GM21723 (cell line): ENCODE measurements at regions not wholly inside any gene's neighbourhood (a gene's known extent, or its start where the extent isn't known, plus 50 kb on each side); places are given as distances from the start of the nearest gene placed in this dataset.
"Not testable (repeated sequence)": the region's sequence is repeated elsewhere in the genome, so short reads cannot be mapped to it uniquely, and the experiment has no call there.

Experiments
- ATAC-seq: cut with Tn5 transposase; IDR thresholded peaks from one replicate; pipeline ENCODE4 v1.9.1; 2021; ENCODE audit warnings: mild to moderate bottlenecking, moderate library complexity; ENCODE audit not compliant: unreplicated experiment

DNA sequence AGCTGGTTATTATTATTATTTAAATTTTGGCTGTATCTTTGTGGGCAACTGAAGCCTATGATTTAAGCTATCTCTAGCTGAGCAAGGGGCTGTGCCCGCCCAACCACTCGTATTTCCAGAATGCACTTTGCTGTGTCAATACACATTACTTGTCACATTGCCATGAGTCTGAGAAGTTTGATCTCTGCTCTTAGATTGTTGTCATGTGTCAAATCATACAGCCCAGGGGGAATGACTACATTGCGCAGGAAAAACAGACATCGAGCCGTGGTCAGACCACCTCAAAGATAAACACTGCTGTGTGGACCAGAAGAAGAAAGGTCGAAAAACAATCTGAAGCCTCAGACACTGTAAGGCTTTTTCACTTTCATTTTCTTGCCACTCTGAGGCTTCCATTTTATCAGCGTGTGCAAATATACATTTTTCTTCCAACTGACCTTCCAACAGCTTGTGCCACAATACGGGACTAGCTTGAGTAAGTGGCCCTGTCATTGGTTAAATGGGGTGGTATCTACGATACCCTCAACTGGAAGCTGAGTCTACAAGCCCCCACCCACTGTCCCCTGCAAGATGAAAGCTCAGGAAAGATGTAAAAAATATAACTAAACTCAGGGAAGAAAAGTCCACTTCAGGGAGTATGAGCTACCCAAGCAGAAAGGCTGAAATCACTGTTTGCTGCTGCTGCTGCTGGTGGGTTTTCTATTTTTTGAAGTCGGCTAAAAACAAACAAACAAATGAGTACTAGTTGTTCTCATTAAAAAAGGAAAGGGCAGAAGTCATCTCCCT lies 603.0 kb downstream of the BNC2 start:
- no peak for ATAC-seq

DNA sequence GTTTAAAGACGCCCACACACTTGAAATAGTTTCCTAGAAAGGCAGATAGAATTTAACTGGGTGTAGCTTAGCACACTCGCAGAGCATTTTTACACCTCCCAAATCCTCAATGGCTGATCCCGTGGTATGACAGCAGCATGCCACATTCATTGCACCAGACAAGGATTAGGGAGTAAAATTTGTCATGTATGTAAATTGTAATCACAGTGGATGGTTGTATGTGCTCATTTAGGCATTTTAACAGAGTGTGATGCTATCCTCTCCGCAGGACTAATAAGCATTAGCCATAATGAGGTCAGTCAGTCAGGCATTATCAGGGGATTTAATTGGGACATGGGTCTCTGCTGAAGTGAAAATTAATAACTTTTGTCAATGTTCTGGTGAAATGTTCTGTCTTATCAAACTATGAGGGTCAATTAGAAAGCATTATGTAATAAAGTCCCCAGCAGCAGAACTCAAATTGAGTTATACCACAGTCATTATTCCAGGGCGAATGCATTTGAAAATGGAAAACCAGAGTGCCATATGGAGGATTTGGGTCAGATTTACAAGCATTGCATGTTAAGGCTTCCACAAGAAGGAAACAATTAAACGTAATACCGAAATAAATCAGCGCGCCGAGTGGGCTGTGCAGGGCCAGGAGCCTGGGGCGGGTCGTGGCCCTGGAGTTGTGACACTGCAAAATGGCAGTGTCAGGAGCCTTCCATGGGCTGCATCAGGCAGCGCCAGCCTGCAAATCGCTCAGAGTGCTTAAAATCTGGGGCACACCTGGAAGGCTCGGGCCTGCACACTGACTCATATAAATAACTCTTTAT lies 602.2 kb downstream of the BNC2 start:
- no peak for ATAC-seq

DNA sequence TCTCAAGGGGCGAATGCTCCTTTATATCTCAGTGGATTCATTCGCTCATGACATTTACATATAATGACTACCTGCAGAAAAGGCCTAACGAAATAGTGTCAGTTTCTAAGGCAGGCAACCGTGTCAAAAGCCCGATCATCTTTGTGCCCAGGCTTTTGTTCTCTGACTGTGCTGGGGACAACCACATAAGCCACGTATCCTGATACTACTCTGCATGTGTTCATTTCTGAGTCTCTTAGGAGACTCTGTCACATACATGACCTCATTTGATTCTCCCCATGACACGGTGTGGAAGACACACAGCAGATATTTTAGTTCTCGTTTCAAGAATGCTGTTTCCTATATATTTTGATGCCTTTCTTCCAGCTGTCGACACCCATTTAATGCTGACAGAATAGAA lies 598.5 kb downstream of the BNC2 start:
- ATAC-seq, result no peak

DNA sequence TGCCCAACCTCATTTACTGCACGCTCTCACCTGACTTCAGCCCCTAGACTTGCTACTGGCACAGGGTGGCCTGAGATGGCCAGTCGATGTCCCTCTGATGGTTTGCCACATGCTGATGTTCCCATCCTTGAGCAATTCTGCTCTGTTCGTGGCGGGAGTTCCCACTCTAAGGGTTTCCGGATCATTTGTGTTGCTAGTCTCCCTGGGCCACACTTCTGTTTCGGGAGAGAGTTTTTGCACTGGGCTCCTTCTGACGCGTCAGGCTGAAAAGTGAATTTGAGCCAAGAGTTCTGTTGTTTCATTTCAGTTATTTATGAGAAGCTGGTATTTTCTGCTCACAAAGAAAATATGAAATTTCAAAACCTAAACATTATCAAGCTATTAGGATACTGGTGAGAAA lies 597.7 kb downstream of the BNC2 start:
- no peak for ATAC-seq

DNA sequence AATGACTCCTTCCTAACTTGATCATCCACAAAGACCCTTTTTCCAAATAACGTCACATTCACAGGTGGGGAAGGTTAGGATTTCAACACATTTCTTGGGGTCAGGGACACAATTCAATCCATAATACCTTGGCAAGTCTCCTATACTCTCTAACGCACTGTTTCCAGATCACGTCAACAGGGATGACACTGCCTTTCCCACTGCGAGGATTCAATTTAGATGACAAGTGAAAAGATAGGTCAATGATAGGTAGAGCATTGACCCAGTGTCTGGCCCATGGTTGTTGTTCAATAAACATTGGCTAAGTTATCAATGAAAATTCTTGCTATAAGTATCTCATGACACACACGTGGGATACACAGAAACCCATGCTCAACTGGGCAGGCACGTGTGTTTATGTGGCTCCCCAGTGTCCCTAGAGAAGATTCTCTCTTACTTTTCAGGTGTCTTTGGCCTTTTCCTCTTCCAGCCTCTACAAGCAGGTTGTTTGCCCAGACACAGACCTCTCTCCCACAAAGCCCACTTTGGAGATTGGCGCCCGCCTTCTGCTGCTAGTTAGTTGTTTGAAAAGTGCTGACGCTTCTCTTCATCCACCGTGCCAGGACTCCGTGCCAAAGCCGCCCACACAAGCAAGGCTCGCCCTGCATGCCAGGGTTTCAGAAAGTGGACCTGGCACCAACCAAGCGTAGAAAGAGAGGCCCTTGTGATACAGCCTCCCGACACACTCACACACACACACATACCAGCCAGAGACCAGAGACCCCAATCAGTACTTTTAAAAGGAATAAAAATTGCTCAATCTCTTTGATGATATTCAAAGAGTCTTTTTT lies 594.5 kb downstream of the BNC2 start:
- no peak for ATAC-seq

DNA sequence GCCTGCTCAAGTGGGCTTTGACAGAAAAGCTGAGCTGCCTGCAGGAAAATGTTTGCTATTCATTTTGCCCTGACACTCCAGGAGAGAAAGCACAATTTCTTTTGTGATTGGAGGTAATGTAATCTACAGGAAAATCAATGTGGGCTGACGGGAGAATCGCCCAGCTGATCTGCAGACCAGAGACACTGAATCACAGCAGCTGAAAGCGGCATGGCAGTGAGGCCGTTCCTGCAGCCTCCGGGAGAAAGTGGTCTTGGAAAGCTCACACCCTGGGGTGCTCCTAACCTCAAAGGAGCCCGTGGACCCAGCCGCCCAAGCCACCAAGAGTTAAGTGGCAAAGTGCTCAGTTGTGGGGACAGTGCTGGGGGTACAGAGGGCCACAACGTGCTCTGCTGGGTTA lies 593.6 kb downstream of the BNC2 start:
- ATAC-seq, result no peak

DNA sequence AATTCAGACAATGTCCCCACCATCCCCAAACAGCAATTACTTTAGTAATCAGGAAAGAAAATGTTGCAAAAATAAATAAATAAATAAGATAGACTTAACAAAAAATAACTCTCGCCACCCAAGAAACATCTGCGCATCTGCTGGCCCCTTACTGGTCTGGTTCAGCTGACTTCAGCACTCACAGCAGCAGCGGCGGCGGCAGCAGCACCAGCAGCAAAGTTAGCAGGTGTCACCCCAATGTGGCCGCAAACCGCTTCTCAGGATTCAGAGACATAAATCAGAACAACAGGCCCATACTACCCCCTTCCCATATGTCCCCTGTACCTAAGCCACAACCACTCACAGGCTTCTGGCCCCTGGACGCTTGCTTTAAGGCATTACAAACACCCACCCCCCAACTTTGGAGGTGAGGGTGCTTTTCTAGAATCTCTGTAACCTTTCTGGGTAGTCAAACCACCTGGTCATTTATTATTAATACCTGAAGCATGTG lies 593.0 kb downstream of the BNC2 start:
- ATAC-seq, result no peak

DNA sequence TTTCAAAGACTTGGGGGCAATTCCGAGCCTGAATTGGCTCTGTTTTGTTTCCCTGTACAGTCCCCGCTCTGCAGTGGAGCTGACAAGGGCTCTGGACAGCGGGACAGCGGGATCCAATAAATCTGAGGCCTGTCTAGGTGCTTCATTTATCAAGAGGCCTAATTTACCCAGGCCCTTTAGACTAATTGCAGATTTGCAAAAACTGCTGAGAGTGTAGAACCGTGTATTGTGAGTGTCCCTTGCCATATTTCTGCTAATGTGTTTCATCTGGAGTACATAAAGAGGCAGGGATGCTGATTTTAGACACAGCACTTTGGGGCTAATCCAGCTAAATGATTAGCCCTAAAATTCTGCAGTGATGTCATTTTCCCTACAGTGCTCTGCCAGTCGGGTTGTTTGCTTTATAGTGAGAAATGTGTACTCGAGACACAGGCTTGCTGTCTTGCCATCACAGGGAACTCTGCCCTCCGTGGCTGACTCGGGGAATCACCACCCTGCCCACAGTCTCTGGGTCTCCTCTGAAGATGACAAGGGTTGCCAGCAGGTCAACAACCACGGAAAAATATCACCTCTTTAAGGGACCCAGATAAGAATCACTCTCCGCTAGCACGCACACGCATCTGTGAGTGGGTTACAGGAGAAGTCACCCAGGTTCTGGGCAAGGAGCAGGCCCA lies 592.0 kb downstream of the BNC2 start:
- no peak for ATAC-seq

DNA sequence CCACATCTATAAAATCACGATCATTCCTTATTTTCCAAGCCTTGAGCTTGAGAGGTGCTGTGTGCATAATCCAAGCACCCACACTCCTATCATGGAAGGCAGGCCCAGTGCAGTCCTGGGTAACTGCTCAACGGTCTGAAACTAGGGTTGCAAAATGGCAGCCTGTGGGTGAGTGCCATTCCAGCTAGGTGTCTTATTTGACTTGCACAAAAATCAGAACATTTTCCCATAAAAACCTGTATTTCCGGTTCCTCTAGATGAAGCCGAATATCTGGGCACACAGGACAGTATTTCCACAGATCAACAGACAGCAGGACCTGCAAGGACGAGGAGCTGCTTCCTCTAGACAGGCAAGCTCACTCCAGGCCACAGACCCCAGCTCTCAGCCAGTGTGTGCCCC lies 588.8 kb downstream of the BNC2 start:
- no peak for ATAC-seq

DNA sequence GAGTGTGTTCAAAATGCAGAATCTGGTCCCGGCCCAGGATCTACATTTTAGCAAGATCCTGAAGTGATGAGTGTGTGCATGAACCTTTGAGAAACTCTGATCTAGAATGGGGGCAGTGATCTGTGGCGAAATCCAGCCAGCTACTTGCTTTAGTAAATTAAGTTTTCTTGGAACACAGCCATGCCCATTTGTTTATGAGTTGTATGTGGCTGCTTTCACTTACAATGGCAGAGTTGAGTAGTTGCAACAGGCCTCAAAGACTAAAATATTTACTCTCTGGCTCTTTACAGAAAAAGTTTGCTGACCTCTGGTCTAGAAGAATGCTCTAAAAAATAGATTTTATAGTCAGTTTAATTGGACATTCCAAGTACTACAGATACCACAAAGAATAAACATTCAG lies 588.3 kb downstream of the BNC2 start:
- no peak for ATAC-seq

DNA sequence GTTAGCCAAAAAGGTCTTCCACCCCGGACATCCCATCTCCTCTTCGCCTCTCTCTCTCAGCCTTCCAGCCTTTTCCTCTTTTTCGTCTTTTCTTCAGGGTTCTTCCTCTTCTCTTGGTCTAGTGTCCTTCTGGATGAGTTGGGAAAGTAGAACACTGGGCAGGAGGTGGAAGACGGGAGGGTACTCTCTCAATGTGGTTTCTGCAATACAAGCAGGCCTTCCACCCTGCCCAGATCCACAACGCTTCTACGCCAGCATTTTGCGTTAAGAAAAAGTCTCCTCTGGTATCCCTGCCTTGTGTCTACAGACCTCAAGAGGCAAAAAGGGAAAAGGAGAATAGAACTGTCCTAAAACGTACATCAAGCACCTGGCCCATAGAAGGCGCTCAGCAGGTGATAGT lies 587.8 kb downstream of the BNC2 start:
- no peak for ATAC-seq

DNA sequence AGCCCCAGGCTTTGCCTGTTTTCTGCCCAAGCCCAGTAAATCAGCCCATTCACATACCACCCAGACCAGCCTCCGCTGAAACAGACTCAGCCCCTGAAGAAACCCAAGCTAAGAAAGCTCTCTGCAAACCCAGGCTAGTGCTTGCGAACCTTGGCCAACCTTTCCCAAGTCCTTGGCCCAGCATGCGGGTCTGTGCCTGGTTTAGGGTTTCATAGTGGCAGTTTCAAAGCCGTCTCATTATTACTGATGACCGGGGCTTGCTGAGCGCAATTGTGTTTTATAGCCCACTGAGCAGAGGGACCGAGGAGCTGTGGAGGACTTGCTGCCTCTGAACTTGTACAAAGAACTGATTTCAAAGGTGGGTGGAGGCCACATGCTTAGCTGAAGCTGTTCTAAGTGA lies 584.3 kb downstream of the BNC2 start:
- no peak for ATAC-seq

DNA sequence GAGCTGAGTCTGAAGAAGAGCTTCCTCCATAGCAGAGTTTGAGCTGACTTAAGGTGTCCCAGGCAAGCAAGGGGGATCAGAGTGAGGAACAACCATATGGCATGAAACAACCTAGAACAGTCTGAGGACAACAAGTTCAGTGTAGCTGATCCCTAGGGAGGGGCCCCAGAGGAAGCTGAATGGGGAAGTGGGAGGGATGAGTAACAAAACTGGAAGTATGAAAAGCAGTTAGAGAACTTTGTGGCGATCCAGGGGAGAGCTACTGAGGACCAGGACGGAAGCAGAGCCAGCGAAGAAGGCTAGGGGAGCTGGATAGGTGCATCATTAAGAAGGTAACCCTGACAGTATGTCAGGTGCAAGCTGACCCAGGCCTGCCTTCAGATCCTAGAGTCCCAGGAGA lies 580.8 kb downstream of the BNC2 start:
- no peak for ATAC-seq

DNA sequence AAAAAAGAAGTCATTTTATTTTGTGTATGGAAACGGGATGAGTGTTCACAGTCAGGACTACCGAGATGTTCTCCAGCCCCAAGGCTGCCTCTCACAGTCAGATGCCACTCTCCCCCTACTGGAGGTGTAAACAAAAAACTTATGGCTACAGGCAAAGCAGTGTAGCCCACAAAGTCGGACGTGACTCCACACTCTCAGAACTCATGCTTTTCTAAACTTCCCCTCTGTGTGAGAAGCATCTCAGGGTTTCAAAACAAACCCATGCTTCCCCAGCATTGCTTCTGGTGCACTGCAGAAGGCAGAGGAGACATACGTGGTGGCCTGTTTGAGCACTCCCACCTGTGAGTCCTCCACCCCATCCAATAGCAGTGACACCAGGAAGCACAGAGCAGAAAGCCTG lies 580.3 kb downstream of the BNC2 start:
- ATAC-seq, result no peak

DNA sequence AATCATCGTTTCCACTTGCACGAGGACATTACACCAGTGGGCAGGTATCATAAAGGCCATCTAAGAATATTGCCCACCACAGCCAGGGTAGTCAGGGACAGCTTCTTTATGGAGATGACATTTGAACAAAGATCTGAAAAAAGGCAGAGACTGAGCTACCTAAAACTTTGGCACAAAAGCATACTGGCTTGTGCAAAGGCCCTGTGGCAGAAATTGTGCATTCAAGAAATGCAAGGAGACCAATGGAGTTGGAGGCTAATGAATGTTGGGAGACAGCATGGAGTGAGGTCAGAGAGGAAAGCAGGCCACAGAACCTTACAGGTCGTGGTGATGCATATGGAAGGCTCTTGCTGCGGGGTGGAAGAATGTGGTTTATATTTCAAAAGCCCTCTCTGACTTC lies 578.5 kb downstream of the BNC2 start:
- ATAC-seq, result no peak

DNA sequence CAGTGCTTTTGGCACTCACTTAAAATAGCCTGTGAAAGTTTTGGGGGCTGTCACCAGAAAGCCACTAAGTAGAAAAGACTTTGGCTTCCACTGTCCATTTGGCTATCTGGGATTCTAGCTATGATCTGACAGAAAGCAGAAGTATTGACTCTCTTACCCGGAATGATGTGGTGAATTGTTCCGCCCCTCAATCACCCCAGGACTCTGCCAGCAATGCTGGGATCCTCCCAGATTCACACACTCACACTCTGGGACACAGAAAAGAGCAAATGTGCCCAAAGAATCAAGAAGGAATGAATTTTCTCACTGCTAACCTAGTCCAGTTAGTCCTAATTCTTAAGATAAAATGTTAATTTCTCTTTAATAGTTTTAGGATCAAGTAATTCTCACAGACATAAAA lies 576.9 kb downstream of the BNC2 start:
- ATAC-seq, result no peak

DNA sequence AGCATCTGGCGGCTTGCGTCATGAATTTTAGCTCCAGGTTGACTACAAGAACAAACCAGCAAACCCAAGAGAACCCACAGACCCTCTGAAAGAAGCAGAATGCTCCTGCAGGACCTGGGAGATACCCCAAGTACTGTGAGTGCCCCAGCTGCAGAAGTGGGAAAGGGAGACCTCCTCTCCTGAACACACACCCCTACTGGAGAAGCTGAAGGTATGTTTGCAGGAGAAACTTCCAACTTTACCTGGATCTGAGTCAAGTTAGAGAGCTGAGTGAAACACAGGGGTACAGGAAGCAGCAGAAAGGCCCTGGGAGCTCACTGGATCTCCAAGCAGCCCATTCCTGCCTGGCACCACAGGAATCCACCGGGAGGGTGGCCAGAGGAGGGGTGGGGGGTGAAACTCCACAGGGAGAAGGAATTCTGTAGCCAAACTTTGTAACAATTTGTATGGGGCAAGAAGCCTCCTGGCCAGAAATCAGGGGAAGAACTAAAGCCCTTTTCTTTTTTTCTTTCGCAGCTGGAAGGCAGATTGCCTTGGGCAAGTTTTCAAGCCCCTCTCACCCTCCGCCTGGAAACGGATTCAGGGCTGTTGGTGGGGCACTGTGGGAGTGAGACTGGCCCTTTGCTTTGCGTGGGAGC lies 576.2 kb downstream of the BNC2 start:
- no peak for ATAC-seq

DNA sequence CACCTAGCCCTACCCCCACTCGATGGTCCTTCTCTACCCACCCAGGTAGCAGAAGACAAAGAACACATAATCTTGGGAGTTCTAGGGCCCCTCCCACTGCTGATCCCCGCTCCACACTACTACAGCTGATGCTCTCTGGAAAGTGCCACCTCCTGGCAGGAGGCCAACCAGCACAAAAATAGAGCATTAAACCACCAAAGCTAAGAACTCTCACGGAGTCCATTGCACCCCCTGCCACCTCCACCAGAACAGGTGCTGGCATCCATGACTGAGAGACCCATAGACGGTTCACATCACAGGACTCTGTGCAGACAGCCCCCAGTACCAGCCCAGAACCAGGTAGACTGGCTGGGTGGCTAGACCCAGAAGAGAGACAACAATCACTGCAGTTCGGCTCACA lies 575.5 kb downstream of the BNC2 start:
- ATAC-seq, result not testable (repeated sequence)

DNA sequence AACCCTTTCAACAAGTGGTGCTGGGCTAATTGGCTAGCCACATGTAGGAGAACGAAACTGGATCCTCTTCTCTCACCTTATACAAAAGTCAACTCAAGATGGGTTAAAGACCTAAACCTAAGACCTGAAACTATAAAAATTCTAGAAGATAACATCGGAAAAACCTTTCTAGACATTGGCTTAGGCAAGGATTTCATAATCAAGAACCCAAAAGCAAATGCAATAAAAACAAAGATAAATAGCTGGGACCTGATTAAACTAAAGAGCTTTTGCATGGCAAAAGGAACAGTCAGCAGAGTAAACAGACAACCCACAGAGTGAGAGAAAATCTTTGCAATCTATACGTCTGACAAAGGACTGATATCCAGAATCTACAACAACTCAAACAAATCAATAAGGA lies 571.1 kb downstream of the BNC2 start:
- not testable (repeated sequence) for ATAC-seq

DNA sequence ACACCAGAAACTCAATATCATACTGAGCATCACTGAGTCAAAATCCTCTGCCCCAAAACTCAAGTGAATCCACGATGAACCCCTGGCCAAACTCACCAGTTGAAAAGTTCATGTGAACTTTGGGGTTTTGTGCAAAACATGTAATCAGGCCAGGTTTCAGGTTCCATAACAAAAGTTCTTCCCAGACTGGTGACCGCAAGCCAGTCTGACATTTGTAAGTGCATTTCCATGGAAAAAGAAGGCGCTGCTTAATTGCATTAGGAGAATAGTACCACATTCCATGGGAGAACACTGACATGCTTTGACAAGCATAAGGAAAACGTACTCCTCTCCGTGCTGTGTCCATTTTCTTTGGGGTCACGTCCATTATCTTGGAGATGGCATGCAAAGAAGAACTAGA lies 567.0 kb downstream of the BNC2 start:
- no peak for ATAC-seq
